Tibial artery (tissue), 4 donors: ENCODE measurements at regions not wholly inside any gene's neighbourhood (a gene's known extent, or its start where the extent isn't known, plus 50 kb on each side); places are given as distances from the start of the nearest gene placed in this dataset.

Experiments
- DNase-seq, 2 donors: peaks; one replicate each; pipeline ENCODE4 v3.0.0-alpha.2; 2019
- H3K27ac ChIP-seq, 2 donors: fragments of 200-600 bp; sonication (generic) in 1 of 2; 1 replicate in 1 of 2; 2 replicates in 1 of 2; pipeline ENCODE4 v1.5.1; 2018 to 2019; ENCODE audit warnings: mild to moderate bottlenecking in 1 of 2
- H3K27me3 ChIP-seq, 2 donors: fragments of 200-600 bp; sonication (generic) in 1 of 2; one replicate each; pipeline versions ENCODE4 v1.5.1 to v1.6.0; 2016 to 2019
- H3K36me3 ChIP-seq, 3 donors: fragments of 200-600 bp; sonication (generic) in 2 of 3; one replicate each; pipeline ENCODE4 v1.5.1; 2016 to 2019; ENCODE audit warnings: mild to moderate bottlenecking in 2 of 3
- H3K4me1 ChIP-seq, 4 donors: fragments of 200-600 bp; sonication (generic) in 2 of 4; 1 replicate in 3 of 4; 2 replicates in 1 of 4; pipeline ENCODE4 v1.5.1; 2016 to 2019
- H3K4me3 ChIP-seq, 2 donors: fragments of 200-600 bp; sonication (generic) in 1 of 2; 1 replicate in 1 of 2; 2 replicates in 1 of 2; pipeline ENCODE4 v1.5.1; 2018 to 2019; ENCODE audit warnings: mild to moderate bottlenecking in 2 of 2
- H3K9me3 ChIP-seq, 3 donors: fragments of 200-600 bp; sonication (generic) in 1 of 3; one replicate each; pipeline ENCODE4 v1.5.1; 2016 to 2019
- intact Hi-C: fragments of 100-400 bp; cut with DNase I; formaldehyde crosslinking; loops from one replicate; pipeline ENCODE4 v1.15.0; 2023; ENCODE audit warnings: low total_unique reads
- TF ChIP-seq, protein P1 (sequence below), 2 experiments: fragments of 200-600 bp in 1 of 2; fragments of 450-650 bp in 1 of 2; IDR thresholded peaks; one replicate each; pipeline ENCODE4 v1.5.1; 2017 to 2019; ENCODE audit warnings: antibody characterized with exemption in 2 of 2, mild to moderate bottlenecking in 1 of 2, moderate library complexity in 1 of 2

DNA sequence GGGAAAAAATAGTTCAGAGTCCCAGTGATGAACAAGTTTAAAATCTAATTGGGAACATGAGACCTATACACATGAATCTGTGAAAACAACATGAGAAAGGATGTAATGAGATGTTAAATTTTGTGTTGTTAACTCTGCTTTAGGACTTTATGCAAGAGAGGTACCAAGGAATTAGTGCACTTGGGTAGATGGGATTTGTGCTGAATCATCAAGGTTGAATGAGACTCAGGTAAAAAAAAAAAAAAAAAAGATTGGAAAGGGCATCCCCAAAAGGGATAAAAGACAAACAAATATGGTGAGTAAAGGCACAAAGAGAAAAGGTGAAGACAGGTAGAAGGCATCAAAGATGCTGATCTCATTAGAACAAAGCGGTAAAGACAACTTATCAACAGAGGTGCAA lies 644.4 kb downstream of the CBLN4 start:
- Histone ChIP-seq H3K4me3 (no peak overlapping the region), H3K4me1 (no peaks in the 10 kb centered on the region), H3K9me3 (no peaks in the 10 kb centered on the region), H3K27me3 (no peaks in the 10 kb centered on the region), H3K36me3 (no peaks in the 10 kb centered on the region), H3K27ac (no peak overlapping the region)
- DNase-seq = no peak
- TF ChIP-seq, protein P1, sequence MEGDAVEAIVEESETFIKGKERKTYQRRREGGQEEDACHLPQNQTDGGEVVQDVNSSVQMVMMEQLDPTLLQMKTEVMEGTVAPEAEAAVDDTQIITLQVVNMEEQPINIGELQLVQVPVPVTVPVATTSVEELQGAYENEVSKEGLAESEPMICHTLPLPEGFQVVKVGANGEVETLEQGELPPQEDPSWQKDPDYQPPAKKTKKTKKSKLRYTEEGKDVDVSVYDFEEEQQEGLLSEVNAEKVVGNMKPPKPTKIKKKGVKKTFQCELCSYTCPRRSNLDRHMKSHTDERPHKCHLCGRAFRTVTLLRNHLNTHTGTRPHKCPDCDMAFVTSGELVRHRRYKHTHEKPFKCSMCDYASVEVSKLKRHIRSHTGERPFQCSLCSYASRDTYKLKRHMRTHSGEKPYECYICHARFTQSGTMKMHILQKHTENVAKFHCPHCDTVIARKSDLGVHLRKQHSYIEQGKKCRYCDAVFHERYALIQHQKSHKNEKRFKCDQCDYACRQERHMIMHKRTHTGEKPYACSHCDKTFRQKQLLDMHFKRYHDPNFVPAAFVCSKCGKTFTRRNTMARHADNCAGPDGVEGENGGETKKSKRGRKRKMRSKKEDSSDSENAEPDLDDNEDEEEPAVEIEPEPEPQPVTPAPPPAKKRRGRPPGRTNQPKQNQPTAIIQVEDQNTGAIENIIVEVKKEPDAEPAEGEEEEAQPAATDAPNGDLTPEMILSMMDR (IDR thresholded peaks at IDR 0.05) = no peak
- intact Hi-C loops = no loop called here

DNA sequence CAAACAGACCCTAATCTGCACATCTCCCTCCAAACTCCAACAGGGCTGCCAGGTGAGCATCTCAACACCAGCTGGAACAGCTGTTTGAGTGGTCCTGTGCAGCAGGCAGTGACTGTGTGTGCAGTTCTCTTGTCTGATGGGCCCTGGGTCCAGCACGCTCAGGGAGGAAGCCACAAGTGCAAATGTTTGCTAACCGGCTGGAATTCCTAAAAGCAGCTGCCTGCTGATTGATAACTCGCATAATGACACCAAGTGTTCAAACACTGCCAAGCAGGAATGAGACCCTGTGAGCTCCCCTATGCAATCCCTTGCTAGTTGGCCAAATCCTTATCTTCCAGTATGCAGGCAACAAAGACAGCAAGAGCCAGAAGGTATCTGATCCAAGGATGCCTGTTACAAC lies 650.6 kb downstream of the CBLN4 start:
- no peaks in the 10 kb centered on the region for H3K36me3 ChIP-seq
- H3K27me3 ChIP-seq = no peaks in the 10 kb centered on the region
- no peaks in the 10 kb centered on the region for H3K4me1 ChIP-seq
- no peak overlapping the region for H3K4me3 ChIP-seq
- H3K9me3 ChIP-seq = no peaks in the 10 kb centered on the region
- TF ChIP-seq, protein P1 (IDR thresholded peaks at IDR 0.05) = no peak
- intact Hi-C loops = no loop called here
- DNase-seq = no peak
- no peak overlapping the region for H3K27ac ChIP-seq

DNA sequence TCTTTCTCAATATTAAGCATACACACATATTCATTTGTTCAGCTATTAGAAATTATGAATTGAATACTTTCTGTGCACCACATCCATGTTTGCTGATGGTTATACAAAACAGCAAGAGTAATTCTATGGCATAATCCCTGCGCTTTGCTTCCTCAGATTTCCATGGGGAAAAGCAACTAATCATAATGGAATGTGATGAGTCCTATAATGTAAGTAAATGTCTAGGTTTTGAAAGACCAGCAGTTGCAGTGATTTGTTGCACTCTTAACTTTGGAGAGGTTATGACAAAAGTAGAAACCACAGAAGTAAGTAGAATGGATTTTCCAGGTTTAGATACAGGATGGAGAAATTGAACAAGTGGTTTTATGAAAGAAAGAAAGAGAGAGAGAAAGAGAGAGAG lies 652.1 kb downstream of the CBLN4 start:
- intact Hi-C loops = no loop called here
- TF ChIP-seq, protein P1 (IDR thresholded peaks at IDR 0.05) = no peak
- H3K36me3 ChIP-seq = no peaks in the 10 kb centered on the region
- no peaks in the 10 kb centered on the region for H3K4me1 ChIP-seq
- H3K4me3 ChIP-seq = no peak overlapping the region
- no peaks in the 10 kb centered on the region for H3K9me3 ChIP-seq
- no peaks in the 10 kb centered on the region for H3K27me3 ChIP-seq
- no peak overlapping the region for H3K27ac ChIP-seq
- no peak for DNase-seq

DNA sequence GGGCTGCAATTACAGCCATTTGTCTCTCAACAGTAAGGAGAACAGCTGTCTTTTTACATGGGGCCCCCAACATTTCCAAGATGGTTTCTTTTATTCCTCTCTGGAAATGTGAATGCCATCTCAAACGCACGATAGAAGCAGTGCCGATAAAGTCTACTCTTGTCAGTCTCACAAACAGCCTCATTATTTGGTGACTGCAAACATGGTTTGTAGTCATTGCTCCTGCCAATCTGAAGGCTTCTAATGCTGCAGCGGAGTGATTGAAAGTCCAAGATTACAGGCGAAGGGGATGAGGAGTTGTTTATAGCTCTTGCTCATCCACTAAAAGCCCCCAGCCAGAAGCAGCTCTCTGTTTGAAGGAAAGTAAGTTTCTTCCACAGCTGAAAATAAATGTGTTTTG lies 657.1 kb downstream of the CBLN4 start:
- DNase-seq = no peak
- intact Hi-C loops = no loop called here
- TF ChIP-seq, protein P1 (IDR thresholded peaks at IDR 0.05) = no peak

DNA sequence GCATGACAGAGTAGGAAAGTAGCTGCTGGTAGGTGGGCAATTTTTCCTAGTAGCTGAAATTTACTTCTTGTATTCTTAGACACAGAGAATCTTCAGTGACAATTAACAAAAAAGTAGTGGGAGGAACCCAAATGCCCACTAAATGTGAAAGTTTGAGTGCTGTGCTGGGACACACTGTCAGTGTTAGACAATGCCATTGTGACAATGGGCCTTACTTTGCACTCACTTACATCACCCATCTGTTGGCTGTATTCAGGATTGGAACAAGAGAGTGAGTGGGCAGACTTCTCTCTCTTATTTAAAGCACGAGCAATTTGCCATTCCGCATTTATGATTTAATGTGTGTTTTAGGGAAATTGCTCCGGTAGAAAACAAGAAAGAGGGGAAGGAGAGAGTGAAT lies 662.5 kb downstream of the CBLN4 start:
- intact Hi-C loops = no loop called here

More for the DNA sequence above, 657.1 kb downstream of the CBLN4 start:
- H3K4me1 ChIP-seq = no peaks in the 10 kb centered on the region
- H3K36me3 ChIP-seq = no peaks in the 10 kb centered on the region
- no peaks in the 10 kb centered on the region for H3K9me3 ChIP-seq
- no peak overlapping the region for H3K27ac ChIP-seq
- no peak overlapping the region for H3K4me3 ChIP-seq
- H3K27me3 ChIP-seq = no peaks in the 10 kb centered on the region

More for the DNA sequence above, 662.5 kb downstream of the CBLN4 start:
- Histone ChIP-seq H3K27ac (no peak overlapping the region), H3K27me3 (no peaks in the 10 kb centered on the region), H3K9me3 (no peaks in the 10 kb centered on the region), H3K36me3 (no peaks in the 10 kb centered on the region), H3K4me3 (no peak overlapping the region), H3K4me1 (no peaks in the 10 kb centered on the region)
- TF ChIP-seq, protein P1 (IDR thresholded peaks at IDR 0.05) = no peak
- no peak for DNase-seq
